ENCODE measurements at regions not wholly inside any gene's neighbourhood (a gene's known extent, or its start where the extent isn't known, plus 50 kb on each side); places are given as distances from the start of the nearest gene placed in this dataset.

DNA sequence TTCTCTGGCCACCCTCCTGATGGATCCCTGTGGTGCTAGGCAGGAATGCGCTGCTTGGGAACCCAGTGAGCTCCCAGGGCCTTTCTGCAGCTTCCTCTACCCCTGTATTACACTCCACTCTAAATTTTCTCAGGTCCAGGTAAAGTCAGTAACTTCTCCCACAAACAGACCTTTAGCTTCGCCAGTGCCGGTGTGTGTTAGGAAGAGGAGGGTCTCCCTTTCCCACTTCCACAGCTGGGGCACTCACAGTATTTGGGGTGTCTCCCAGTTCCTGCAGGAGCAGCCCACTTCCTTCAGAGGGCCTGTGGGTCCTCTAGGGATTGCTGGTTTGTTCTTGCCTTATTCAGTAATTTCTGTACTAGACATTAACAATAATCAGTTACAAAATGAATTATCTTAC, 193.5 kb upstream of the PCDH17 start:
- no peaks in the 10 kb centered on the region for H3K9me3 ChIP-seq (ENCODE audit: control insufficient read depth, insufficient read depth, low read length)
- no peaks in the 10 kb centered on the region for H3K36me3 ChIP-seq (ENCODE audit: control insufficient read depth, insufficient read depth, low read length)
- no peak overlapping the region for H3K9ac ChIP-seq (ENCODE audit: low read depth, low read length)
- H3K4me1 ChIP-seq (ENCODE audit: control insufficient read depth, insufficient read depth, low read length) = no peaks in the 10 kb centered on the region
- no peak overlapping the region for H3K4me3 ChIP-seq (ENCODE audit: low read depth, low read length)
- no peak overlapping the region for H3K27ac ChIP-seq (ENCODE audit: low read depth, low read length)
- H3K27me3 ChIP-seq (ENCODE audit: control insufficient read depth, insufficient read depth, low read length) = no peaks in the 10 kb centered on the region

DNA sequence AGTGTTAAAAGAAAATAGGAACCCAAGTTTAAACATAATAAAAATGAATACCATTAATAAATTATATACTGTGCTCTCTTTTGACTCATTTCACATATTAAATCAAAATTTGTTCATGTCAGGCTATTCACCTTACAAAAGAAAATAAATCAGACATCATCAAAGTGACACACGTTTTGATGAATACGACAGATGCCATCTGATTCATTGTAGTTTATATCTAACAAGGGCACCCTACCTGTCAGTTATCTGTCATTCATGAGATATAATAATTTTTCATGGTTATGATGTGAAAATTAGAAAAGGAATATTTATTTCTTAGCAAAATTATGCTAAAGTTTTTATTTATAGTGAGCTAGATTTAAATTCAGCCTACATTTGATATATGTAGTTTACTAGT, 188.1 kb upstream of the PCDH17 start:
- Histone ChIP-seq H3K27me3 (ENCODE audit: control insufficient read depth, insufficient read depth, low read length) (no peaks in the 10 kb centered on the region), H3K27ac (ENCODE audit: low read depth, low read length) (no peak overlapping the region), H3K4me1 (ENCODE audit: control insufficient read depth, insufficient read depth, low read length) (no peaks in the 10 kb centered on the region), H3K9me3 (ENCODE audit: control insufficient read depth, insufficient read depth, low read length) (no peaks in the 10 kb centered on the region), H3K36me3 (ENCODE audit: control insufficient read depth, insufficient read depth, low read length) (no peaks in the 10 kb centered on the region), H3K9ac (ENCODE audit: low read depth, low read length) (no peak overlapping the region), H3K4me3 (ENCODE audit: low read depth, low read length) (no peak overlapping the region)

DNA sequence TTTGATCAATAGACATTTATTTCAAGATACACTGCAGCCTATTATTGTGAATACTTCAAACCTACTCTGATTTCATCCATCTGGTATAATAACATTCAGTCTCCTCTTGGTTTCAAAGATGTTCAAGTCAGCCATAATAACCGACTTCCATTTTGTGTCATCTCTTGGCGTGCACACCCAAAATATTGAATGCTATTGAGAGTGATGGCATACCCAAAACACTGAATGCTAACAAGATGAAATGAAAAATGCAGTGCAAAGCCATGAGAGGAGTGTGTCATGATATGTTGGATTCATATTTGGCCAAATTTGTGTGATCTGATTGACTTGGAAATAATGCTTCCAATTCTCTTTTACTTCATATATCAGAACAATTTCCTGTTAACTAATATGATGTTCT, 181.2 kb upstream of the PCDH17 start:
- no peak overlapping the region for H3K4me3 ChIP-seq (ENCODE audit: low read depth, low read length)
- no peaks in the 10 kb centered on the region for H3K27me3 ChIP-seq (ENCODE audit: control insufficient read depth, insufficient read depth, low read length)
- H3K9ac ChIP-seq (ENCODE audit: low read depth, low read length) = no peak overlapping the region
- H3K9me3 ChIP-seq (ENCODE audit: control insufficient read depth, insufficient read depth, low read length) = no peaks in the 10 kb centered on the region
- no peaks in the 10 kb centered on the region for H3K36me3 ChIP-seq (ENCODE audit: control insufficient read depth, insufficient read depth, low read length)
- peaks cover 8% of the 10 kb centered on the region for H3K4me1 ChIP-seq (ENCODE audit: control insufficient read depth, insufficient read depth, low read length)
- no peak overlapping the region for H3K27ac ChIP-seq (ENCODE audit: low read depth, low read length)

DNA sequence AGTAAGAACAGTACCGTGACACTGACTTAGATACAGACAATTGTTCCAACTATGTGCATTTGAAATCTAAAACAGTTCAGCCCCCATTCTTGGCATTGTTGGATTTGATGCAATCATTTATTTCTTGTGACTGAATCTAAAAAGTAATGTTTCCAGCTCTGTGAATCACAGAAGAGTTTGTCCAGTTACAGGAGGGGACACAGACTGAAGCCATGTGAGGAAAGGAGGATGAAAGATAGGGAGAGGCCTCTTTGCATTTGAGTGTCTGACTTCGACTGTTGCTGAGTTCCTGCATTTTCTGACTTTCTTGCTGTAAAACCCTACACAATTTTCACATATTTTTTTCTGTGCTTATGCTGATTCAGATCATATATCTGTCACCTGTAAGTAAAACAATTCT, 179.3 kb upstream of the PCDH17 start:
- Histone ChIP-seq H3K36me3 (ENCODE audit: control insufficient read depth, insufficient read depth, low read length) (no peaks in the 10 kb centered on the region), H3K9ac (ENCODE audit: low read depth, low read length) (no peak overlapping the region), H3K9me3 (ENCODE audit: control insufficient read depth, insufficient read depth, low read length) (no peaks in the 10 kb centered on the region), H3K4me1 (ENCODE audit: control insufficient read depth, insufficient read depth, low read length) (peaks cover 10% of the 10 kb centered on the region), H3K4me3 (ENCODE audit: low read depth, low read length) (no peak overlapping the region), H3K27me3 (ENCODE audit: control insufficient read depth, insufficient read depth, low read length) (no peaks in the 10 kb centered on the region), H3K27ac (ENCODE audit: low read depth, low read length) (no peak overlapping the region)

DNA sequence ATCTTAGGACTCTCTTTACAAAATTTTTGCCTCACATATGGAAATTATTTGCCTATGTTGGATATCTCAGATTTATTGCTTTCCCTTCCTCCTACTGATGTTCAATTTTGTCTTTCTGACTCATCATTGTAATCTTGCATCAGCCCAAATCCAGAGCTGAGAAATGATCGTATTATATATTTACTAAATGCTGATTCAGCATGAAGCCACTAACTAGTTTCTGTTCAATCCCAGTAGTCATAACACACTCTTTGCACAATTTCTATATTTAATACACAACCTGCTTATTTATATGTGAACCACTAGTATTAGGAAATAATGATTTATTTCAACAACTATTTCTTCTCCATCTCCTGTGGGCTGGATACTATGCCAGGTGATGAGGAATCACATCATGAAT, 161.1 kb upstream of the PCDH17 start:
- Histone ChIP-seq H3K27ac (ENCODE audit: low read depth, low read length) (no peak overlapping the region), H3K36me3 (ENCODE audit: control insufficient read depth, insufficient read depth, low read length) (no peaks in the 10 kb centered on the region), H3K4me3 (ENCODE audit: low read depth, low read length) (no peak overlapping the region), H3K9me3 (ENCODE audit: control insufficient read depth, insufficient read depth, low read length) (no peaks in the 10 kb centered on the region), H3K9ac (ENCODE audit: low read depth, low read length) (no peak overlapping the region), H3K27me3 (ENCODE audit: control insufficient read depth, insufficient read depth, low read length) (no peaks in the 10 kb centered on the region), H3K4me1 (ENCODE audit: control insufficient read depth, insufficient read depth, low read length) (no peaks in the 10 kb centered on the region)

DNA sequence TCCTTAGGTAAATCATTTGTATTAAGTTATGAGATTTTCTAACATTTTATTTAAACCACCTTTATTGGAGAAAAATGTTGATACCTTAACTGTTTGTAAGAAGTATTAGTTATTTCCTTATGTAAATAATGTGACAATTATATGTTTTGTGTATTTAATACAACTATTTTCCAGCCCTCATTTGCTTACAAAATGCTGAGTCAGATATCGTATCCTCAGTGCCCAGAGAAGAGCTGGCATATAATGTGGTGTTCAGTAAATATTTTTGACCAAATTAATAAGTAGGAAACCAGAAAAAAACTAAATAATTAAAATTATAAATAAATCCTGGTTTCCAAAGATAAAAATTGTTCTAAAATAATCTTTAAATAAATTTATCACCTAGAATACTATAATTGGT, 140.2 kb upstream of the PCDH17 start:
- H3K27me3 ChIP-seq (ENCODE audit: control insufficient read depth, insufficient read depth, low read length) = no peaks in the 10 kb centered on the region
- no peak overlapping the region for H3K4me3 ChIP-seq (ENCODE audit: low read depth, low read length)
- no peaks in the 10 kb centered on the region for H3K9me3 ChIP-seq (ENCODE audit: control insufficient read depth, insufficient read depth, low read length)
- no peak overlapping the region for H3K27ac ChIP-seq (ENCODE audit: low read depth, low read length)
- no peaks in the 10 kb centered on the region for H3K36me3 ChIP-seq (ENCODE audit: control insufficient read depth, insufficient read depth, low read length)
- H3K4me1 ChIP-seq (ENCODE audit: control insufficient read depth, insufficient read depth, low read length) = no peaks in the 10 kb centered on the region
- H3K9ac ChIP-seq (ENCODE audit: low read depth, low read length) = no peak overlapping the region

DNA sequence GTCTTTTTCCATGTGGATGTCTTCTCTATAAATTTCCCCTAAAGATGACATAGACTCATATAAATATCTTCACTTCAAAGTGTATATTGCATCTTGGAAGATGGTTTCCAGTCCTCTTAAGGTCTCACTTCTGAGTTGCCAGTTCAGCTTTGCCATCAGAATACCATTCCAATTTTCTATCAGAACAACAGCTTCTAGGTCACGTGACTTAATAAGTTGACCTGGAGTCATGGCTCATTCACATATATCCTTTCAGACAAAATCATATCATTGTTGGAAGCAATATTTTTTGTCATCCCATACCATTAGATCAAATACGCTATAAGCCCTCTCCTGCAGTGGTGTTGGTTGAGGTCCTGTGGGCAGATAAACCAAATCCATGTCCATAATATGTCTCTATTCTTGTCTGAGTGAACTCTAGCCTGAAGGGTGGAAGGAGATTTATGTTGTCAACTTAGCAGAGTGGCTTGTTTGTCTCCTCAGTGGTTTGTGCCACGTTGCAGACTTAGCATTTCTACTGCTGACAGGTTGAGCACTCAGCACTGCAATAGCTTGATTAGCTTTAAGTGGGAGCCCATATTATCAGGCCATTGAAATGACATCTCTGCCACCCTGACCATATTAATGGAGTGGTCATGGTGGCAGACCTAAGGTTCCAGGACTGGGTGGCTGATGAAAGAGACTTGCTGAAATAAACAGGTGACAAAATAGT, 123.6 kb upstream of the PCDH17 start:
- Histone ChIP-seq H3K9me3 (ENCODE audit: control insufficient read depth, insufficient read depth, low read length) (no peaks in the 10 kb centered on the region), H3K4me3 (ENCODE audit: low read depth, low read length) (no peak overlapping the region), H3K27me3 (ENCODE audit: control insufficient read depth, insufficient read depth, low read length) (no peaks in the 10 kb centered on the region), H3K9ac (ENCODE audit: low read depth, low read length) (no peak overlapping the region), H3K36me3 (ENCODE audit: control insufficient read depth, insufficient read depth, low read length) (no peaks in the 10 kb centered on the region), H3K27ac (ENCODE audit: low read depth, low read length) (no peak overlapping the region), H3K4me1 (ENCODE audit: control insufficient read depth, insufficient read depth, low read length) (no peaks in the 10 kb centered on the region)

DNA sequence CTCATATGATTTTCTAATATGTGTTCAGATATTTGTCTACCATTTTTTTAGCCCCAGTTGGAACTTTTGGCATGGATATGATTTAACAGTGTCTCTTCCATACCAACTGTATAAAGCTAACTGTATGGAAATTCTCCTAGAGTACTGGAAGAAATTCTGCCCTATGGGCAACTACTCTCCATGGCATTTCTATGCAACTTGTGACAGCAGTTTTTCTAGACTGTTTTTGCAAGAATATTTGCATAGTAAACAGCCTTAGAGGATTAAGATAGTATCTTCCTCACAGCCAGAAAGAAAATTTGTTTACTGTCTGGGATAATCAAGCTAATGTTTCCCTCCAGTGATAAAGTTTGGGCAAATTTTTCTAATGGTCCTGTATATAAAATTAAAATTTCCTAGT, 119.9 kb upstream of the PCDH17 start:
- no peaks in the 10 kb centered on the region for H3K9me3 ChIP-seq (ENCODE audit: control insufficient read depth, insufficient read depth, low read length)
- H3K27ac ChIP-seq (ENCODE audit: low read depth, low read length) = no peak overlapping the region
- H3K9ac ChIP-seq (ENCODE audit: low read depth, low read length) = no peak overlapping the region
- H3K4me3 ChIP-seq (ENCODE audit: low read depth, low read length) = no peak overlapping the region
- no peaks in the 10 kb centered on the region for H3K36me3 ChIP-seq (ENCODE audit: control insufficient read depth, insufficient read depth, low read length)
- no peaks in the 10 kb centered on the region for H3K27me3 ChIP-seq (ENCODE audit: control insufficient read depth, insufficient read depth, low read length)
- H3K4me1 ChIP-seq (ENCODE audit: control insufficient read depth, insufficient read depth, low read length) = no peaks in the 10 kb centered on the region

DNA sequence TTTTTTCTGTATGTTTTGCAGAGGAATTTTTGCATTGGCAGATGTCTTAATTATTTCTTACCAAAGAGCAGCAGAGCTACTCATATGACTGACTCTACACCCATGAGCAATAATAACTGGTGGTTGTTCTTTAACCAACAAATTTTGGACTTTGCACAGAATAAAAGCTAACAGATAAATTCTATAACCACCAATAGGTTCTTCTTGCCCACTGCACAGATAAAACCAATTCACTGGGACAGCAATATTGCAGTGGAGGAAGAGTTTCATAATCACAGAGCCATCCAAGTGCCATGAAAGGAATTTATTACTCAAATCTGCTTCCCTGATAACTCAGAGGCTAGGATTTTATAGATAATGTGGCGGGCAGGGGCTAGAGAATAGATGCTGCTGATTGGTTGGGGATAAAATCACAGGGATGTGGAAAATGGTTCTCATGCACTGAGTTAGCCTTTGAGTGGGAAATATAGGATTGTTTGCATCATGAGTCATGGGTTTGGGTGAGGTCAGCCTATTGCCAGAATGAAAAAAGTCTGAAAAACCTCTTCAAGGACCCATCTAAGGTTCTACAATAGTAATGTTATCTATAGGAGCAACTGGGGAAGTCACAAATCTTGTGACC, 104.3 kb upstream of the PCDH17 start:
- H3K9me3 ChIP-seq (ENCODE audit: control insufficient read depth, insufficient read depth, low read length) = 0 out of 2 replicates have a peak, but pooled peaks cover 6% of the 10 kb centered on the region

DNA sequence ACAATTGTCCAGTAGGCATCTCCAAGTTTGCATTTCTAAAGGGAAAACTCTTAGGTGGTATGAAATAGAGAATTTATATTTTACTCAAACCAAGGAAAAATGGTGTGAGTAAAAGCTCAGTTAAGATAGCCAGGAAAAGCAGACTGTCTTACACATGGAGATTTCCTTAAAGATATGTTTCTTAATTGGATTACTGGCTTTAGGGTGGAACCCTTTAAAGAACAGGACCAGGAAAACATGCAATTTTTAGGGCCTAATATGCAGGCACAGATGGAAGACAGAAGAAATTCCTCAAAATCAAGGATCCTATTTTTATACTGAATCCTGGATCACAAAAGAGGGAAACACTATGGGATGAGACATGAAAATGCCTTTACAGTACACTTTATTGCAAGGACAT, 100.3 kb upstream of the PCDH17 start:
- no peaks in the 10 kb centered on the region for H3K27me3 ChIP-seq (ENCODE audit: control insufficient read depth, insufficient read depth, low read length)

More for the DNA sequence above, 104.3 kb upstream of the PCDH17 start:
- Histone ChIP-seq H3K27ac (ENCODE audit: low read depth, low read length) (no peak overlapping the region), H3K27me3 (ENCODE audit: control insufficient read depth, insufficient read depth, low read length) (no peaks in the 10 kb centered on the region), H3K4me1 (ENCODE audit: control insufficient read depth, insufficient read depth, low read length) (no peaks in the 10 kb centered on the region), H3K9ac (ENCODE audit: low read depth, low read length) (no peak overlapping the region), H3K36me3 (ENCODE audit: control insufficient read depth, insufficient read depth, low read length) (no peaks in the 10 kb centered on the region), H3K4me3 (ENCODE audit: low read depth, low read length) (no peak overlapping the region)

DNA sequence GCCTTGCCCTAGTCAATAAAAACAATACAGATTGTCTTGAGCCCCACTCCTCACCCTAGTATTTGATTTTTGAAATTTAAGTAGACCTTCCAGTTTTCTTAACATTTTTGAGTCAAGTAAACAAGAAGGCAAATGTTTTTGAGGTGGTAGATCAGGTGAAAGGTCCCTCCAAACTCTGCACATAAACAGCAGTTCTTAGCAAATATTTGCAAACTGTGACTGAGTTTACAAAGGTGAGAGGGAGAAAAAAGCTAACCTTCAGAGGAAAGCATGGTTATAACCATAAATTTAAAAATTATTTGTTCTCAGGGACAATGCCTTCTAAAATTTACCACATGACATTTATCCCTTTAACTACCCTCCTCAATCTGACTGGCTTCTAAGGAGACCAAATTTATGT, 84.6 kb upstream of the PCDH17 start:
- no peak overlapping the region for H3K4me3 ChIP-seq (ENCODE audit: low read depth, low read length)
- no peaks in the 10 kb centered on the region for H3K27me3 ChIP-seq (ENCODE audit: control insufficient read depth, insufficient read depth, low read length)
- H3K27ac ChIP-seq (ENCODE audit: low read depth, low read length) = no peak overlapping the region
- no peaks in the 10 kb centered on the region for H3K4me1 ChIP-seq (ENCODE audit: control insufficient read depth, insufficient read depth, low read length)
- H3K36me3 ChIP-seq (ENCODE audit: control insufficient read depth, insufficient read depth, low read length) = no peaks in the 10 kb centered on the region
- H3K9me3 ChIP-seq (ENCODE audit: control insufficient read depth, insufficient read depth, low read length) = no peaks in the 10 kb centered on the region
- H3K9ac ChIP-seq (ENCODE audit: low read depth, low read length) = no peak overlapping the region

More for the DNA sequence above, 100.3 kb upstream of the PCDH17 start:
- H3K9ac ChIP-seq (ENCODE audit: low read depth, low read length) = no peak overlapping the region
- no peaks in the 10 kb centered on the region for H3K4me1 ChIP-seq (ENCODE audit: control insufficient read depth, insufficient read depth, low read length)
- 0 out of 2 replicates have a peak, but pooled peaks cover 6% of the 10 kb centered on the region for H3K9me3 ChIP-seq (ENCODE audit: control insufficient read depth, insufficient read depth, low read length)
- no peak overlapping the region for H3K27ac ChIP-seq (ENCODE audit: low read depth, low read length)
- H3K36me3 ChIP-seq (ENCODE audit: control insufficient read depth, insufficient read depth, low read length) = no peaks in the 10 kb centered on the region
- H3K4me3 ChIP-seq (ENCODE audit: low read depth, low read length) = no peak overlapping the region
